ENCODE measurements at regions not wholly inside any gene's neighbourhood (a gene's known extent, or its start where the extent isn't known, plus 50 kb on each side); places are given as distances from the start of the nearest gene placed in this dataset.

DNA sequence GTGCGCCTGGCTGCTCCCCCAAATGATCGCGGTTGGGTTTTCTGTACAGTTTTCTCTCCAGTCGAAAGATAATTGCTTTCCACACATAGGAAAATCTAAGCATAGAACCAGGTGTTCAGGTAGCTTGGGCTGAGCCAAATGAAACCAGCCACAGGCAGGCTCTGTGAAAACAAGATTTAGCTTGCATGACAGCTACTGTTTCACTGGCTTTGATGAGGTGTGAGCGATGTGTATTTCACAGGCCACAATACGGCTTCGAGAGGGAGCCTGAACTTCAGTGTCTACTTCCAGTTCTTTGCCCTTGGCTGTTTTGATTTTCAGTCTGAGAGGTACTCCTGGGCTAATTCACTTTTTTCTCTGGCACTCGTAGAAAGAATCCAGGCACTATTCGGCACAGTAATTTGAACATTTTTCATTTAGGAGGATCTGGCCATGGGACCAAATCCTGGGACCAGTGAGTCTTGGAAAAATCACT is 110.5 kb downstream of the JCAD start:
- TF ChIP-seq RCOR1 (IDR thresholded peaks at IDR 0.05; ENCODE audit: low read length) (no peak), MXI1 (IDR thresholded peaks at IDR 0.05; ENCODE audit: low read depth, low read length) (no peak)
- DNase-seq = no peak
- POLR2A ChIA-PET = no interaction called here
- Histone ChIP-seq H4K20me1 (ENCODE audit: insufficient read depth) (no peaks in the 10 kb centered on the region), H3F3A (replicated peaks; ENCODE audit: insufficient read depth) (peaks cover 29% of the 10 kb centered on the region), H3K9me2 (no peaks in the 10 kb centered on the region), H3K9ac (peak overlapping the region; percentile 62; the same call in 1 of the 2 replicates), H3K4me3 (ENCODE audit: low read depth in 2 of 2, low read length in 1 of 2) (no peak overlapping the region), H3K9me3 (no peaks in the 10 kb centered on the region), H3K27me3 (ENCODE audit: insufficient read depth) (no peaks in the 10 kb centered on the region), H3K27ac (ENCODE audit: low read depth in 2 of 2, low read length in 1 of 2) (peak overlapping the region; percentile 95 to 98), H3K4me2 (peak overlapping the region; percentile 55), H3K36me3 (replicated peaks in 1 of 2; ENCODE audit: control insufficient read depth in 1 of 2, insufficient read depth in 2 of 2, low read length in 1 of 2) (no peaks in the 10 kb centered on the region), H2AFZ (ENCODE audit: low read depth) (no peak overlapping the region), H3K4me1 (ENCODE audit: control insufficient read depth in 1 of 2, insufficient read depth in 2 of 2, low read depth in 1 of 2, low read length in 1 of 2) (peaks cover 11 to 40% of the 10 kb centered on the region in 2 experiments; a peak in 3 of 4 replicates), H3K79me2 (ENCODE audit: insufficient read depth) (no peaks in the 10 kb centered on the region)
- CTCF ChIA-PET = interaction anchor here (0.7 to 1.0 kb wide), 2 partner anchors 49 to 193 kb away, joined by 3 read pairs; no protein-coding TSS in a partner anchor
- WGBS (ENCODE audit: low lambda C conversion rate) = 48% methylated on average over 9 of the region's 9 CpGs

DNA sequence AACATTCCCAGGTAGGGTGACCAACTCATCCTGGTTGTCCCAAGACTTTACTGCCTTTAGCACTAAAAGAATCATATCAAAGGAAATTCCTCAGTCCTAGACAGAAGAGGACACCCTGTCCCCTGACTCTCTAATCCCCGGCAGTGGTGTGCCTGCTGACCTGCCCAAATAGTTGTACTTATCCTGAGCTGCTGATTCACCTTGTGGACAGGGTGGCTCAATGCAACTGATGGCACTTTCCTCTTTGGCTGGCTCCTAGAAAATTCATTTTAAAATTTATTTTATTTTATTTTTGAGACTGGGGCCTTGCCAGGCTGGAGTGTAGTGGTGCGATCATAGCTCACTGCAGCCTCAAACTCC is 111.7 kb downstream of the JCAD start:
- H3K4me2 ChIP-seq = peak overlapping the region; percentile 5; the same call in 1 of the 2 replicates
- POLR2A ChIA-PET = no interaction called here
- peak overlapping the region; percentile 95 to 98 for H3K27ac ChIP-seq (ENCODE audit: low read depth in 2 of 2, low read length in 1 of 2)
- no peak overlapping the region for H3K9ac ChIP-seq
- H4K20me1 ChIP-seq (ENCODE audit: insufficient read depth) = no peaks in the 10 kb centered on the region
- peaks cover 29% of the 10 kb centered on the region for H3F3A ChIP-seq (replicated peaks; ENCODE audit: insufficient read depth)
- CTCF ChIA-PET = interaction anchor here (1.5 to 1.7 kb wide), 2 partner anchors 16 to 51 kb away, joined by 5 read pairs; no protein-coding TSS in a partner anchor
- H3K79me2 ChIP-seq (ENCODE audit: insufficient read depth) = no peaks in the 10 kb centered on the region
- H3K4me3 ChIP-seq (ENCODE audit: low read depth in 2 of 2, low read length in 1 of 2) = no peak overlapping the region
- H2AFZ ChIP-seq (ENCODE audit: low read depth) = no peak overlapping the region
- H3K9me3 ChIP-seq = no peaks in the 10 kb centered on the region
- TF ChIP-seq TCF12 (IDR thresholded peaks at IDR 0.05) = no peak
- TF ChIP-seq GABPA (IDR thresholded peaks at IDR 0.05; ENCODE audit: low read depth) = no peak
- no peak for TF ChIP-seq TEAD4 (IDR thresholded peaks at IDR 0.05; ENCODE audit: borderline replicate concordance, insufficient read depth)
- TF ChIP-seq CHD2 (IDR thresholded peaks at IDR 0.05; ENCODE audit: low read length, partially characterized antibody) = no peak
- TF ChIP-seq, protein P1, sequence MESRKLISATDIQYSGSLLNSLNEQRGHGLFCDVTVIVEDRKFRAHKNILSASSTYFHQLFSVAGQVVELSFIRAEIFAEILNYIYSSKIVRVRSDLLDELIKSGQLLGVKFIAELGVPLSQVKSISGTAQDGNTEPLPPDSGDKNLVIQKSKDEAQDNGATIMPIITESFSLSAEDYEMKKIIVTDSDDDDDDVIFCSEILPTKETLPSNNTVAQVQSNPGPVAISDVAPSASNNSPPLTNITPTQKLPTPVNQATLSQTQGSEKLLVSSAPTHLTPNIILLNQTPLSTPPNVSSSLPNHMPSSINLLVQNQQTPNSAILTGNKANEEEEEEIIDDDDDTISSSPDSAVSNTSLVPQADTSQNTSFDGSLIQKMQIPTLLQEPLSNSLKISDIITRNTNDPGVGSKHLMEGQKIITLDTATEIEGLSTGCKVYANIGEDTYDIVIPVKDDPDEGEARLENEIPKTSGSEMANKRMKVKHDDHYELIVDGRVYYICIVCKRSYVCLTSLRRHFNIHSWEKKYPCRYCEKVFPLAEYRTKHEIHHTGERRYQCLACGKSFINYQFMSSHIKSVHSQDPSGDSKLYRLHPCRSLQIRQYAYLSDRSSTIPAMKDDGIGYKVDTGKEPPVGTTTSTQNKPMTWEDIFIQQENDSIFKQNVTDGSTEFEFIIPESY (IDR thresholded peaks at IDR 0.05; ENCODE audit: borderline replicate concordance, low read depth) = no peak
- TF ChIP-seq FOXM1 (IDR thresholded peaks at IDR 0.05; ENCODE audit: low read depth) = no peak
- TF ChIP-seq, protein P2, sequence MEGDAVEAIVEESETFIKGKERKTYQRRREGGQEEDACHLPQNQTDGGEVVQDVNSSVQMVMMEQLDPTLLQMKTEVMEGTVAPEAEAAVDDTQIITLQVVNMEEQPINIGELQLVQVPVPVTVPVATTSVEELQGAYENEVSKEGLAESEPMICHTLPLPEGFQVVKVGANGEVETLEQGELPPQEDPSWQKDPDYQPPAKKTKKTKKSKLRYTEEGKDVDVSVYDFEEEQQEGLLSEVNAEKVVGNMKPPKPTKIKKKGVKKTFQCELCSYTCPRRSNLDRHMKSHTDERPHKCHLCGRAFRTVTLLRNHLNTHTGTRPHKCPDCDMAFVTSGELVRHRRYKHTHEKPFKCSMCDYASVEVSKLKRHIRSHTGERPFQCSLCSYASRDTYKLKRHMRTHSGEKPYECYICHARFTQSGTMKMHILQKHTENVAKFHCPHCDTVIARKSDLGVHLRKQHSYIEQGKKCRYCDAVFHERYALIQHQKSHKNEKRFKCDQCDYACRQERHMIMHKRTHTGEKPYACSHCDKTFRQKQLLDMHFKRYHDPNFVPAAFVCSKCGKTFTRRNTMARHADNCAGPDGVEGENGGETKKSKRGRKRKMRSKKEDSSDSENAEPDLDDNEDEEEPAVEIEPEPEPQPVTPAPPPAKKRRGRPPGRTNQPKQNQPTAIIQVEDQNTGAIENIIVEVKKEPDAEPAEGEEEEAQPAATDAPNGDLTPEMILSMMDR (IDR thresholded peaks at IDR 0.05) = peak; percentile 22
- no peak for TF ChIP-seq RFX5 (IDR thresholded peaks at IDR 0.05; ENCODE audit: low read length)
- no peak for DNase-seq
- no peaks in the 10 kb centered on the region for H3K9me2 ChIP-seq
- H3K4me1 ChIP-seq (ENCODE audit: control insufficient read depth in 1 of 2, insufficient read depth in 2 of 2, low read depth in 1 of 2, low read length in 1 of 2) = peaks cover 11 to 40% of the 10 kb centered on the region in 2 experiments; a peak in 3 of 4 replicates
- 91% methylated on average over 2 of the region's 2 CpGs for WGBS (ENCODE audit: low lambda C conversion rate)
- H3K27me3 ChIP-seq (ENCODE audit: insufficient read depth) = no peaks in the 10 kb centered on the region
- H3K36me3 ChIP-seq (replicated peaks in 1 of 2; ENCODE audit: control insufficient read depth in 1 of 2, insufficient read depth in 2 of 2, low read length in 1 of 2) = no peaks in the 10 kb centered on the region

All from SK-N-SH (cell line).